H1 (cell line): ENCODE measurements at regions not wholly inside any gene's neighbourhood (a gene's known extent, or its start where the extent isn't known, plus 50 kb on each side); places are given as distances from the start of the nearest gene placed in this dataset.

Source experiments
- CTCF ChIA-PET: fragments of 300-600 bp; sonication (Branson Sonifier 250); formaldehyde crosslinking; loops from one replicate; lab custom pipeline; 2021; ENCODE audit not compliant: partially characterized antibody; lab: Charles Lee
- POLR2A ChIA-PET: fragments of 300-600 bp; sonication (Branson Sonifier 250); formaldehyde crosslinking; loops from one replicate; lab custom pipeline; 2021; ENCODE audit warnings: inconsistent platforms; ENCODE audit not compliant: partially characterized antibody; lab: Charles Lee
- DNase-seq, 2 experiments: peaks; one replicate each; pipeline versions ENCODE4 v3.0.0 to v3.0.0-alpha.2; 2010 to 2022; ENCODE audit warnings: low spot score in 2 of 2, low read depth in 1 of 2, mixed read lengths in 1 of 2
- FAIRE-seq: peaks from 2 replicates; lab custom pipeline; 2011; peaks lifted over from hg19 to GRCh38; lab: Jason Lieb, UNC
- H2AFZ ChIP-seq: 2 replicates; pipeline ENCODE4 v1.8.1; 2012; ENCODE audit warnings: low read length, inconsistent platforms
- H2AK5ac ChIP-seq: 2 replicates; pipeline ENCODE4 v1.6.1; 2013; ENCODE audit warnings: low read depth, low read length
- H2BK120ac ChIP-seq: replicated peaks from 2 replicates; pipeline ENCODE3; 2013; ENCODE audit warnings: low read depth, low read length, inconsistent platforms
- H2BK12ac ChIP-seq: 2 replicates; pipeline ENCODE4 v1.6.1; 2013; ENCODE audit warnings: low read depth, low read length
- H2BK15ac ChIP-seq: 2 replicates; pipeline ENCODE4 v1.6.1; 2013; ENCODE audit warnings: low read length
- H2BK20ac ChIP-seq: 2 replicates; pipeline ENCODE4 v1.6.1; 2013; ENCODE audit warnings: low read length
- H2BK5ac ChIP-seq: 2 replicates; pipeline ENCODE4 v1.6.1; 2013; ENCODE audit warnings: low read depth, low read length
- H3K14ac ChIP-seq: 2 replicates; pipeline ENCODE4 v1.6.1; 2013; ENCODE audit warnings: inconsistent platforms; ENCODE audit not compliant: insufficient read length
- H3K18ac ChIP-seq: 2 replicates; pipeline ENCODE4 v1.6.1; 2013; ENCODE audit warnings: low read length; ENCODE audit errors: extremely low read depth
- H3K23ac ChIP-seq: 2 replicates; pipeline ENCODE4 v1.6.1; 2013; ENCODE audit warnings: inconsistent platforms; ENCODE audit not compliant: insufficient read length
- H3K23me2 ChIP-seq: 2 replicates; pipeline ENCODE4 v1.6.1; 2013; ENCODE audit warnings: low read depth, low read length
- H3K27ac ChIP-seq: 2 replicates; pipeline ENCODE4 v1.6.1; 2011; ENCODE audit warnings: low read depth, low read length, inconsistent platforms
- H3K27me3 ChIP-seq, 4 experiments: replicated peaks in 1 of 4; 1 replicate in 1 of 4; 2 replicates in 3 of 4; pipeline versions ENCODE4 v1.6.1 to v1.8.1; 2011 to 2013; ENCODE audit warnings: low read length in 3 of 4, mild to moderate bottlenecking in 3 of 4, inconsistent platforms in 2 of 4, mixed read lengths in 2 of 4, moderate library complexity in 1 of 4; ENCODE audit not compliant: control insufficient read depth in 3 of 4, insufficient read depth in 3 of 4; ENCODE audit errors: extremely low read depth in 1 of 4
- H3K36me3 ChIP-seq, 4 experiments: 2 replicates each; pipeline versions ENCODE4 v1.6.1 to v1.8.1; 2011 to 2013; ENCODE audit warnings: mild to moderate bottlenecking in 4 of 4, low read length in 3 of 4, moderate library complexity in 2 of 4, control low read depth in 1 of 4, inconsistent platforms in 1 of 4; ENCODE audit not compliant: insufficient read depth in 4 of 4, control insufficient read depth in 2 of 4
- H3K4ac ChIP-seq: replicated peaks from 2 replicates; pipeline ENCODE3; 2013; ENCODE audit warnings: low read length, low read depth, mixed read lengths, inconsistent platforms; ENCODE audit not compliant: insufficient read length
- H3K4me1 ChIP-seq, 4 experiments: replicated peaks in 1 of 4; 1 replicate in 1 of 4; 2 replicates in 3 of 4; pipeline versions ENCODE4 v1.6.1 to v1.8.1; 2011 to 2013; ENCODE audit warnings: low read length in 3 of 4, inconsistent platforms in 2 of 4, mixed read lengths in 1 of 4; ENCODE audit not compliant: insufficient read depth in 4 of 4, control insufficient read depth in 3 of 4
- H3K4me2 ChIP-seq, 2 experiments: 2 replicates each; pipeline versions ENCODE4 v1.6.1 to v1.8.1; 2011 to 2013; ENCODE audit warnings: low read depth in 2 of 2, low read length in 2 of 2, control low read depth in 1 of 2, inconsistent platforms in 1 of 2, mild to moderate bottlenecking in 1 of 2; ENCODE audit not compliant: insufficient read depth in 1 of 2
- H3K4me3 ChIP-seq, 4 experiments: fragments of 200-600, 300-600 bp in 1 of 4; sonication (generic), shearing (Covaris generic), sonication (Bioruptor Twin) in 1 of 4; 2 replicates each; pipeline versions ENCODE4 v1.5.1 to v1.8.1; 2011 to 2016; ENCODE audit warnings: low read length in 4 of 4, low read depth in 3 of 4, control low read depth in 2 of 4, inconsistent platforms in 2 of 4, mild to moderate bottlenecking in 2 of 4, mixed read lengths in 1 of 4, moderate library complexity in 1 of 4; ENCODE audit not compliant: insufficient read depth in 2 of 4; ENCODE audit errors: extremely low read depth in 1 of 4
- H3K56ac ChIP-seq: replicated peaks from 2 replicates; pipeline ENCODE3; 2013; ENCODE audit warnings: low read depth, mild to moderate bottlenecking, mixed read lengths, low read length, inconsistent platforms; ENCODE audit not compliant: insufficient read length
- H3K79me1 ChIP-seq: 2 replicates; pipeline ENCODE4 v1.6.1; 2013; ENCODE audit warnings: low read depth, low read length, control low read depth
- H3K79me2 ChIP-seq, 2 experiments: 2 replicates each; pipeline versions ENCODE4 v1.6.1 to v1.8.1; 2012 to 2013; ENCODE audit warnings: low read length in 2 of 2, mild to moderate bottlenecking in 2 of 2, inconsistent platforms in 1 of 2; ENCODE audit not compliant: insufficient read depth in 2 of 2, control insufficient read depth in 1 of 2
- H3K9ac ChIP-seq, 4 experiments: replicated peaks in 1 of 4; 1 replicate in 1 of 4; 2 replicates in 3 of 4; pipeline versions ENCODE4 v1.6.1 to v1.8.1; 2011 to 2013; ENCODE audit warnings: low read depth in 3 of 4, low read length in 3 of 4, control low read depth in 2 of 4, mild to moderate bottlenecking in 2 of 4, moderate library complexity in 2 of 4, inconsistent platforms in 1 of 4; ENCODE audit errors: extremely low read depth in 1 of 4
- H3K9me3 ChIP-seq, 2 experiments: 2 replicates each; pipeline versions ENCODE4 v1.6.1 to v1.8.1; 2012 to 2013; ENCODE audit warnings: mild to moderate bottlenecking in 2 of 2, moderate library complexity in 2 of 2, control low read depth in 1 of 2, inconsistent platforms in 1 of 2, low read depth in 1 of 2, low read length in 1 of 2, mixed read lengths in 1 of 2; ENCODE audit not compliant: insufficient read depth in 2 of 2
- H4K20me1 ChIP-seq, 2 experiments: replicated peaks in 1 of 2; 2 replicates each; pipeline versions ENCODE3 to v1.8.1; 2011 to 2013; ENCODE audit warnings: inconsistent platforms in 2 of 2, low read length in 2 of 2, mild to moderate bottlenecking in 1 of 2; ENCODE audit not compliant: insufficient read depth in 2 of 2, control insufficient read depth in 1 of 2
- H4K5ac ChIP-seq: 2 replicates; pipeline ENCODE4 v1.6.1; 2013; ENCODE audit warnings: low read length, low read depth, mixed read lengths, inconsistent platforms; ENCODE audit not compliant: insufficient read length
- H4K8ac ChIP-seq: 2 replicates; pipeline ENCODE4 v1.8.0; 2013; ENCODE audit warnings: mild to moderate bottlenecking, moderate library complexity, low read length, inconsistent platforms; ENCODE audit not compliant: insufficient read depth; ENCODE audit errors: extremely low read depth
- H4K91ac ChIP-seq: replicated peaks from 2 replicates; pipeline ENCODE3; 2013; ENCODE audit warnings: low read length, mixed read lengths, inconsistent platforms; ENCODE audit not compliant: insufficient read length
- BACH1 ChIP-seq: IDR thresholded peaks from 2 replicates; pipeline ENCODE4 v1.6.1; 2012; ENCODE audit warnings: low read length, improper control_type of control experiment
- CBX8 ChIP-seq: fragments of 300-800, 300-1000 bp; sonication (generic); IDR thresholded peaks from 2 replicates; pipeline ENCODE4 v1.7.1; 2016; ENCODE audit warnings: low read depth, low read length, borderline replicate concordance
- E2F6 ChIP-seq: IDR thresholded peaks from 2 replicates; pipeline ENCODE4 v1.6.1; 2012; ENCODE audit warnings: inconsistent platforms
- JUN ChIP-seq: IDR thresholded peaks from 2 replicates; pipeline ENCODE4 v1.6.1; 2011; ENCODE audit warnings: low read depth, mild to moderate bottlenecking, improper control_type of control experiment, low read length
- KDM1A ChIP-seq: fragments of 200-600, 300-600 bp; sonication (generic); IDR thresholded peaks from 2 replicates; pipeline ENCODE4 v1.7.1; 2016; ENCODE audit warnings: mild to moderate bottlenecking, low read length, borderline replicate concordance
- KDM4A ChIP-seq: IDR thresholded peaks from one replicate; pipeline ENCODE4 v1.7.1; 2012; ENCODE audit warnings: low read depth, mild to moderate bottlenecking, moderate library complexity, low read length, inconsistent platforms; ENCODE audit not compliant: severe bottlenecking
- PHF8 ChIP-seq: fragments of 200-600 bp; sonication (generic); conservative IDR thresholded peaks from 2 replicates; pipeline ENCODE4 v1.7.1; 2012; ENCODE audit warnings: low read depth, mild to moderate bottlenecking, inconsistent platforms, low read length, moderate library complexity
- POLR2AphosphoS5 ChIP-seq: IDR thresholded peaks from 2 replicates; pipeline ENCODE4 v1.6.1; 2011; ENCODE audit warnings: low read depth, low read length
- RAD21 ChIP-seq, 2 experiments: IDR thresholded peaks in 1 of 2; conservative IDR thresholded peaks in 1 of 2; 2 replicates each; pipeline ENCODE4 v1.6.1; 2011; ENCODE audit warnings: low read depth in 2 of 2, low read length in 2 of 2, improper control_type of control experiment in 1 of 2, inconsistent platforms in 1 of 2, mild to moderate bottlenecking in 1 of 2, moderate library complexity in 1 of 2
- RNF2 ChIP-seq: fragments of 200-900, 300-1000 bp; sonication (generic); IDR thresholded peaks from 2 replicates; pipeline ENCODE4 v1.7.1; 2016; ENCODE audit warnings: borderline replicate concordance, low read depth, mild to moderate bottlenecking, antibody characterized with exemption, low read length; ENCODE audit not compliant: poor library complexity, severe bottlenecking; ENCODE audit errors: missing control alignments
- SIRT6 ChIP-seq: IDR thresholded peaks from one replicate; pipeline ENCODE4 v1.7.1; 2012; ENCODE audit warnings: low read length, inconsistent platforms
- SP1 ChIP-seq: IDR thresholded peaks from 2 replicates; pipeline ENCODE4 v1.6.1; 2011; ENCODE audit warnings: low read depth, low read length
- TAF1 ChIP-seq: IDR thresholded peaks from 2 replicates; pipeline ENCODE4 v1.6.1; 2011; ENCODE audit warnings: mild to moderate bottlenecking, low read depth, low read length
- TAF7 ChIP-seq: optimal IDR thresholded peaks from 2 replicates; pipeline ENCODE3; 2011; ENCODE audit warnings: low read depth, mild to moderate bottlenecking, inconsistent platforms, low read length, moderate library complexity, borderline replicate concordance

- no peaks in the 10 kb centered on the region for H3K79me2 ChIP-seq
- H3K23me2 ChIP-seq = no peaks in the 10 kb centered on the region
- no peak overlapping the region for H3K4me2 ChIP-seq
- no peaks in the 10 kb centered on the region for H4K20me1 ChIP-seq
- no peak overlapping the region for H2BK120ac ChIP-seq
- no peak overlapping the region for H3K9ac ChIP-seq
- no peak overlapping the region for H2AK5ac ChIP-seq
- peaks cover 5 to 14% of the 10 kb centered on the region in 2 experiments; a peak in 3 of 4 replicates for H3K9me3 ChIP-seq
- H2BK5ac ChIP-seq = no peak overlapping the region
- TF ChIP-seq RAD21 (IDR thresholded peaks at IDR 0.05 in 1 of 2, conservative IDR thresholded peaks at IDR 0.05 in 1 of 2; ENCODE audit: low read depth in 2 of 2, low read length in 2 of 2) (no peak), RNF2 (no peak), KDM4A (no peak), PHF8 (no peak), CBX8 (no peak), BACH1 (no peak), TAF1 (no peak), E2F6 (no peak), KDM1A (no peak), SIRT6 (no peak), POLR2AphosphoS5 (no peak), TAF7 (no peak), SP1 (no peak), JUN (no peak)
- no peak overlapping the region for H3K14ac ChIP-seq
- H3K4me3 ChIP-seq = no peak overlapping the region
- H3K4ac ChIP-seq = no peak overlapping the region
- H4K8ac ChIP-seq = no peak overlapping the region
- H3K23ac ChIP-seq = no peak overlapping the region
- H3K18ac ChIP-seq = no peak overlapping the region
- H4K5ac ChIP-seq = no peak overlapping the region
- no peak overlapping the region for H4K91ac ChIP-seq
- CTCF ChIA-PET = no interaction called here
- H3K27ac ChIP-seq = no peak overlapping the region
- H3K79me1 ChIP-seq = no peaks in the 10 kb centered on the region
- no peak overlapping the region for H2AFZ ChIP-seq
- no peak overlapping the region for H3K56ac ChIP-seq
- no peak overlapping the region for H2BK20ac ChIP-seq
- FAIRE-seq (no peak), DNase-seq (no peak)
- 0 out of 8 replicates have a peak, but pooled peaks cover 0 to 4% (median 0%) of the 10 kb centered on the region in 4 experiments for H3K36me3 ChIP-seq
- H3K4me1 ChIP-seq = no peaks in the 10 kb centered on the region
- H3K27me3 ChIP-seq = no peaks in the 10 kb centered on the region
- H2BK15ac ChIP-seq = no peak overlapping the region
- POLR2A ChIA-PET = no interaction called here
- H2BK12ac ChIP-seq = no peak overlapping the region
Measured at GRCh38 chr2:22420076-22420475, 964.9 kb upstream of the KLHL29 start.
